ENCODE measurements at regions not wholly inside any gene's neighbourhood (a gene's known extent, or its start where the extent isn't known, plus 50 kb on each side); places are given as distances from the start of the nearest gene placed in this dataset.
"Not testable (repeated sequence)": the region's sequence is repeated elsewhere in the genome, so short reads cannot be mapped to it uniquely, and the experiment has no call there.

- FAIRE-seq (peak; percentile 89), DNase-seq (ENCODE audit: low spot score) (peak; percentile 72)
Measured at GRCh38 chr6:84581494-84582259, 182.7 kb downstream of the TBX18 start.

DNA sequence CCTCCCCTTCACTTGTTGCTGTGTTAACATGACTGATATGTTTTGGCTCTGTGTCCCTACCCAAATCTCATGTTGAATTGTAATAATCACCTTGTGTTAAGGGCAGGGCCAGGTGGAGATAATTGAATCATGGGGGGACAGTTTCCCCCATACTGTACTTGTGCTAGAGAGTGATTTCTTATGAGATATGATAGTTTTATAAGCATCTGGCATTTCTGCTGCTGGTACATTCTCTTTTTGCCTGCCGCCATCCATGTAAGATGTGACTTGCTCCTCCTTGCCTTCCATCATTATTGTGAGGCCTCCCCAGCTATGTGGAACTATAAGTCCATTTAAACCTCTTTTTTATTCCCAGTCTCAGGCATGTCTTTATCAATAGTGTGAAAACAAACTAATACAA is 185.0 kb downstream of the TBX18 start:
- DNase-seq (ENCODE audit: low spot score): no peak
- FAIRE-seq: no peak

DNA sequence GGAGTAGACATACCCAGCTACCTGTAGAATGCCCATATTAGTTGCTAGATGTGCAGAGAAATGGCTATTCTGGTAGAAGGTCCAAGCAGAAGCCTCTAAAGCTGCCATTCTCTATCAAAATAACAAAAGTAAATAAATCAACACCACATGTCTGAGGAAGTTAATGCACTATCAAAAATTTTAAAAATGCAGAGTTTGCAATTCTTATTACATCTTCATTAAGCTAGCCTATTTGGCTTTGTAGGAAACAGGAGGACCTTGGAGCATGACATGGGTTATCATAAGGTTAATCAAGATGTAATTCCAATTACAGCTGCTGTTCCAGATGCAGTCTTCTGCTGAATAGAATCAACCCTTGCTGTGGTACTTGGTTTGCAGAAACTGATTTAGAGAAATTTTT is 188.4 kb downstream of the TBX18 start:
- FAIRE-seq (no peak), DNase-seq (ENCODE audit: low spot score) (no peak)

DNA sequence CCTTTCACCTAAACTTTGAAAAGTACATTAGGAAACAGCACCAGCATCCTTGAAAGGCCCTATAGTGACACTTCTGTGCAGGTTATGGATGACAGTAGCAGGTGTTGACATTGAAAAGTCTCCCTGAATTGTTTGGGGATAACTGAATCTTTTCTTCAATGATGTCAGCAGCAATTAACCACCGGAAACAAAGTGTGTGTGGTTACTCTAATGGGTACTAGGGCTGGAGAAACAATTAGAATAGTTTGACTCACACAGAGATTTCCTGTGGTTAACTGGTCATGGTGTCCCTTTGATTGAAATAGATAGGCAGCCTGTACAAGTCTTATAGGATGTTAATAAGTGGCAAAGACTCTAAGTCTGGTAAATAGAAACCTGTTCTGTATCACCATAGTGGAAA is 189.1 kb downstream of the TBX18 start:
- peak; percentile 85 for FAIRE-seq
- DNase-seq (ENCODE audit: low spot score): peak; percentile 79

- FAIRE-seq: no peak
Measured at GRCh38 chr6:84569882-84570281, 194.5 kb downstream of the TBX18 start.

DNA sequence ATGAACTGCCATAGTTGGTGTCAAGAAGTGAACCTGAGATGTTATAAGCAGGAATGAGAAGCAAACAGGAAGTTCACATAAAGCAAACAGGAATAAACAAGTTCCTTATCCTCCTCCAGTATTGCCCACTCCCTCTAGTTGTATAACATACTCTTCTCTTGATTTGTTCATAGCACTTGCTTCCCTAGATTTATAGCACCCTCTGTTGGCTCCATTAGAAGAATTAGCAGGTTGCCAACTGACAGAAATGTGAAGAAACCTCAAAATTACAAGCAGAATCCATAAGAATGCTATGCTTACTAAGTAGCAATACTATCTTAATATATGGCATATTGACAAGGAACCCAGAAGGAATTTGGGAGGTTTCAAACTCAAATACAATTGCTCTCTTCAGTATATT is 195.4 kb downstream of the TBX18 start:
- FAIRE-seq (no peak), DNase-seq (ENCODE audit: low spot score) (peak; percentile 22)

More at GRCh38 chr6:84569882-84570281, 194.5 kb downstream of the TBX18 start:
- no peak for DNase-seq (ENCODE audit: low spot score)

GRCh38 chr6:84565718-84566117 is 198.7 kb downstream of the TBX18 start:
- DNase-seq (ENCODE audit: low spot score); FAIRE-seq: not testable (repeated sequence)

- FAIRE-seq: peak; percentile 83
- DNase-seq (ENCODE audit: low spot score): peak; percentile 58
Measured at GRCh38 chr6:84560436-84561390, 203.7 kb downstream of the TBX18 start.

- no peak for DNase-seq (ENCODE audit: low spot score)
- no peak for FAIRE-seq
Measured at GRCh38 chr6:84556541-84557335, 207.7 kb downstream of the TBX18 start.

- FAIRE-seq (no peak), DNase-seq (ENCODE audit: low spot score) (no peak)
Measured at GRCh38 chr6:84554706-84555105, 209.7 kb downstream of the TBX18 start.

DNA sequence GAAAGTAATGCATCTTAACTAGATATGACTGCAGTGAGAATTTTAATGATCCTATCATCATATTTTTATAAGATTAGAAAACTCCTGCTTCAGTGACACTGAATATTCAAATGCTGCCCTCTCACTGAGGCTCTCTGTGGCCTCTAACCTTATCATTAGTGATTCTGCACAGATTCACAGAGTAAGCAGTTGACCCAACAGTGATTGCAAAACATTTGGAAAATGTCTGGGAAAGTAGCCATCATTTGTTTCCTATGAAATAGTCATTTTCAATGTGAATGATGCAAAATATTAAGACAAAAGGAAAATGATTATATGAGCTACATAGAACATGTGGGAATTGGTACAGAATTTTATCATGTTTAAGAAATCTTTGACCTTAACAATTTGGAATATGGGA is 210.3 kb downstream of the TBX18 start:
- DNase-seq (ENCODE audit: low spot score): no peak
- no peak for FAIRE-seq

- DNase-seq (ENCODE audit: low spot score) (peak; percentile 11), FAIRE-seq (no peak)
Measured at GRCh38 chr6:84553527-84553926, 210.9 kb downstream of the TBX18 start.

DNA sequence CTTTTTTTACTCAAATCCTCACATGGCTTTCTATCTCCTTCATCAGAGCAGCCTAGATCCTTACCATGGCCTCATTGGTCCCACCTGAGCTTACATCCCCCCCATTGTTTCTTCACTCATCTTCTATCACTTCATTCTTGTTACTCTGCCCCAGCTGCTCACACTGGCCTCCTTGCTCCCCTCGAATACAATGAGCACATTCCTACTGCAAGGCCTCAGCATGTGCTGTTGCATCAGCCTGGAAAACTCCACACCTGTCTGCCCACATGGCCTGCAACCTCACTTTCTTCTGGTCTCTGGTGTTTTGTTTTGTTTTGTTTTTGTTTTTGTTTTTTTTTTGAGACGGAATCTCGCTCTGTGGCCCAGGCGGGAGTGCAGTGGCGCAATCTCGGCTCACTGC is 212.6 kb downstream of the TBX18 start:
- DNase-seq (ENCODE audit: low spot score): no peak
- no peak for FAIRE-seq

GRCh38 chr6:84549917-84550316 is 214.5 kb downstream of the TBX18 start:
- no peak for FAIRE-seq

GRCh38 chr6:84547341-84547801 is 217.0 kb downstream of the TBX18 start:
- peak; percentile 58 for DNase-seq (ENCODE audit: low spot score)
- peak; percentile 46 for FAIRE-seq

More at GRCh38 chr6:84549917-84550316, 214.5 kb downstream of the TBX18 start:
- DNase-seq (ENCODE audit: low spot score): no peak

GRCh38 chr6:84546427-84546914 is 217.9 kb downstream of the TBX18 start:
- FAIRE-seq (no peak), DNase-seq (ENCODE audit: low spot score) (no peak)

- DNase-seq (ENCODE audit: low spot score) (no peak), FAIRE-seq (no peak)
Measured at GRCh38 chr6:84539122-84539856, 225.1 kb downstream of the TBX18 start.

- FAIRE-seq: no peak
- DNase-seq (ENCODE audit: low spot score): no peak
Measured at GRCh38 chr6:84536885-84537638, 227.3 kb downstream of the TBX18 start.

DNA sequence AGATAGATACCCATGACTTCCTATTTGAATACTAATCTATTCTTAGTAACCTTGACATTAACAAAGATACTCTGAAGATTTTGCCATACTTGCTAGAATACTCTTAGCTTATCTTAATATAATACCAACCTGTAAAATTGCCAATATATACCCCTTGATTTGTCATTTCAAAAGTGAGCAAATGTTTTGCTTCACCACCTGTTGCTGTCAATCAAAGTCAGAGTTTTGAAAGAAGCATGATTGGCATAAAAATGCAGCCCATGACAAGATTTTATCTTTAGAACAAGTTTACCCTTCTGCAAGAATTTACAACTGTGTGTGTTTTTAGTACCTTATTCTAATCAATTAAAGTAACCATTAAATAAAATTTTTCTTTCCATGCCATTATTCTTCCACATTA is 236.2 kb downstream of the TBX18 start:
- DNase-seq (ENCODE audit: low spot score): no peak
- no peak for FAIRE-seq

GRCh38 chr6:84526631-84527030 is 237.8 kb downstream of the TBX18 start:
- DNase-seq (ENCODE audit: low spot score) (no peak), FAIRE-seq (no peak)

All from RCC 7860 (cell line).